ENCODE measurements at regions not wholly inside any gene's neighbourhood (a gene's known extent, or its start where the extent isn't known, plus 50 kb on each side); places are given as distances from the start of the nearest gene placed in this dataset.

- H3K9me3 ChIP-seq (ENCODE audit: control insufficient read depth, insufficient read depth, low read length): peaks cover 7% of the 10 kb centered on the region
- ATAC-seq (no peak), DNase-seq (no peak)
- no peaks in the 10 kb centered on the region for H3K4me1 Mint-ChIP-seq
- H3K9me3 Mint-ChIP-seq: peaks cover 4 to 6% of the 10 kb centered on the region in 2 donors
- H3K36me3 Mint-ChIP-seq: peaks cover 5% of the 10 kb centered on the region
- no peak overlapping the region for H3K27ac Mint-ChIP-seq
- H3K27me3 ChIP-seq (ENCODE audit: control insufficient read depth, insufficient read depth, low read length): no peaks in the 10 kb centered on the region
- no peak overlapping the region for H3K4me3 Mint-ChIP-seq
- intact Hi-C loops (cut with micrococcal nuclease): no loop called here
- no peaks in the 10 kb centered on the region for H3K36me3 ChIP-seq (ENCODE audit: control insufficient read depth, insufficient read depth, low read length)
- no peak overlapping the region for H3K4me3 ChIP-seq (ENCODE audit: low read length)
- no peaks in the 10 kb centered on the region for H3K4me1 ChIP-seq (ENCODE audit: control insufficient read depth, insufficient read depth, low read length)
- TF ChIP-seq CTCF (IDR thresholded peaks at IDR 0.05): no peak
- H3K27me3 Mint-ChIP-seq (ENCODE audit: low read depth in 2 of 2): no peaks in the 10 kb centered on the region
- no peak overlapping the region for H3K27ac ChIP-seq (ENCODE audit: low read length)
- 88% methylated on average over 3 of the region's 4 CpGs for WGBS (ENCODE audit: insufficient coverage)
These were observed 497.2 kb upstream of the NETO1 start for GRCh38 chr18:73365018-73365417.

DNA sequence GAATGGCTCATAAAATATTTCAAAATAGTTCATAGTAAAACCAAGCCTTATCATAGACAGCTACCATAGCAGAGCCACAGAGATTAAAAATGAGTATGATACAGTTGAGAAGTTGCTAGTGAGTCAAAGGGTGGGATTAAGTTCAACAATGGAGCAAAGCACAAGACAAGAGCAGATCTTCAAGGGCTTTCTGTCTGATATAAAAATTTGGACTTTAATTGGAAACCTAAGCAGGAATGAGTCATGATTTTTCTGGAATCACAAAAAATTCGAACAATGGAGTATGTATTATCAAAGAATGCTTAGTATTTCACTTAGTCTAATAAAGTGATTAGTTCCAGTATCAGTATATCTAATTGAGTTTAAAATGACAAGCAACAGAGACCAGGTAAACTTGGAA, 487.3 kb upstream of the NETO1 start:
- no peaks in the 10 kb centered on the region for H3K36me3 Mint-ChIP-seq
- peaks cover 11 to 12% of the 10 kb centered on the region in 2 donors for H3K9me3 Mint-ChIP-seq
- H3K27ac Mint-ChIP-seq: no peak overlapping the region
- Histone ChIP-seq H3K27me3 (ENCODE audit: control insufficient read depth, insufficient read depth, low read length) (no peaks in the 10 kb centered on the region), H3K4me1 (ENCODE audit: control insufficient read depth, insufficient read depth, low read length) (no peaks in the 10 kb centered on the region), H3K27ac (ENCODE audit: low read length) (no peak overlapping the region), H3K9me3 (ENCODE audit: control insufficient read depth, insufficient read depth, low read length) (no peaks in the 10 kb centered on the region), H3K36me3 (ENCODE audit: control insufficient read depth, insufficient read depth, low read length) (no peaks in the 10 kb centered on the region), H3K4me3 (ENCODE audit: low read length) (no peak overlapping the region)
- no peak overlapping the region for H3K4me3 Mint-ChIP-seq
- intact Hi-C loops (cut with micrococcal nuclease): no loop called here
- no peaks in the 10 kb centered on the region for H3K4me1 Mint-ChIP-seq
- WGBS (ENCODE audit: insufficient coverage): 86% methylated on average over 1 of the region's 1 CpG
- DNase-seq (no peak), ATAC-seq (no peak)
- TF ChIP-seq CTCF (IDR thresholded peaks at IDR 0.05): no peak
- H3K27me3 Mint-ChIP-seq (ENCODE audit: low read depth in 2 of 2): no peaks in the 10 kb centered on the region

- H3K9me3 Mint-ChIP-seq: peaks cover 4 to 8% of the 10 kb centered on the region in 2 donors
- WGBS (ENCODE audit: insufficient coverage): 54% methylated on average over 1 of the region's 1 CpG
These were observed 484.8 kb upstream of the NETO1 start for GRCh38 chr18:73352546-73352945.

More at GRCh38 chr18:73352546-73352945, 484.8 kb upstream of the NETO1 start:
- intact Hi-C loops (cut with micrococcal nuclease): no loop called here
- Mint-ChIP-seq H3K4me1 (no peaks in the 10 kb centered on the region), H3K4me3 (no peak overlapping the region), H3K36me3 (no peaks in the 10 kb centered on the region), H3K27me3 (ENCODE audit: low read depth in 2 of 2) (no peaks in the 10 kb centered on the region), H3K27ac (no peak overlapping the region)
- no peak overlapping the region for H3K27ac ChIP-seq (ENCODE audit: low read length)
- ATAC-seq (no peak), DNase-seq (no peak)
- no peaks in the 10 kb centered on the region for H3K36me3 ChIP-seq (ENCODE audit: control insufficient read depth, insufficient read depth, low read length)
- no peaks in the 10 kb centered on the region for H3K4me1 ChIP-seq (ENCODE audit: control insufficient read depth, insufficient read depth, low read length)
- H3K27me3 ChIP-seq (ENCODE audit: control insufficient read depth, insufficient read depth, low read length): no peaks in the 10 kb centered on the region
- no peak overlapping the region for H3K4me3 ChIP-seq (ENCODE audit: low read length)
- no peaks in the 10 kb centered on the region for H3K9me3 ChIP-seq (ENCODE audit: control insufficient read depth, insufficient read depth, low read length)
- no peak for TF ChIP-seq CTCF (IDR thresholded peaks at IDR 0.05)
